GM18867 (cell line): ENCODE measurements at regions not wholly inside any gene's neighbourhood (a gene's known extent, or its start where the extent isn't known, plus 50 kb on each side); places are given as distances from the start of the nearest gene placed in this dataset.
"Not testable (repeated sequence)": the region's sequence is repeated elsewhere in the genome, so short reads cannot be mapped to it uniquely, and the experiment has no call there.

Experiments
- ATAC-seq: cut with Tn5 transposase; IDR thresholded peaks from one replicate; pipeline ENCODE4 v1.9.1; 2021; ENCODE audit warnings: mild to moderate bottlenecking, moderate library complexity; ENCODE audit not compliant: unreplicated experiment

GRCh38 chr3:195999176-195999575 lies 82.7 kb downstream of the TFRC start:
- not testable (repeated sequence) for ATAC-seq

- ATAC-seq, result not testable (repeated sequence)
These were observed 85.6 kb downstream of the TFRC start for GRCh38 chr3:195996314-195996713.

GRCh38 chr3:195994343-195994742 lies 86.0 kb upstream of the TNK2 start:
- ATAC-seq, result not testable (repeated sequence)

- not testable (repeated sequence) for ATAC-seq
These were observed 85.3 kb upstream of the TNK2 start for GRCh38 chr3:195993671-195994070.

GRCh38 chr3:195992956-195993595 lies 84.7 kb upstream of the TNK2 start:
- not testable (repeated sequence) for ATAC-seq

- ATAC-seq, result not testable (repeated sequence)
These were observed 83.6 kb upstream of the TNK2 start for GRCh38 chr3:195991986-195992385.

- not testable (repeated sequence) for ATAC-seq
These were observed 82.9 kb upstream of the TNK2 start for GRCh38 chr3:195991243-195991642.

GRCh38 chr3:195990841-195991174 lies 82.5 kb upstream of the TNK2 start:
- not testable (repeated sequence) for ATAC-seq

- ATAC-seq, result peak; percentile 87
These were observed 81.8 kb upstream of the TNK2 start for GRCh38 chr3:195989921-195990840.

- peak; percentile 58 for ATAC-seq
These were observed 81.0 kb upstream of the TNK2 start for GRCh38 chr3:195989197-195989920.

GRCh38 chr3:195988764-195989163 lies 80.4 kb upstream of the TNK2 start:
- ATAC-seq, result not testable (repeated sequence)

- not testable (repeated sequence) for ATAC-seq
These were observed 78.7 kb upstream of the TNK2 start for GRCh38 chr3:195987001-195987400.

GRCh38 chr3:195986576-195986975 lies 78.2 kb upstream of the TNK2 start:
- not testable (repeated sequence) for ATAC-seq

- ATAC-seq, result not testable (repeated sequence)
These were observed 77.1 kb upstream of the TNK2 start for GRCh38 chr3:195985348-195985920.

GRCh38 chr3:195984392-195985030 lies 76.2 kb upstream of the TNK2 start:
- ATAC-seq, result not testable (repeated sequence)

- not testable (repeated sequence) for ATAC-seq
These were observed 75.5 kb upstream of the TNK2 start for GRCh38 chr3:195983880-195984279.

GRCh38 chr3:195982754-195983153 lies 74.4 kb upstream of the TNK2 start:
- not testable (repeated sequence) for ATAC-seq

- not testable (repeated sequence) for ATAC-seq
These were observed 73.4 kb upstream of the TNK2 start for GRCh38 chr3:195981778-195982177.

- not testable (repeated sequence) for ATAC-seq
These were observed 71.5 kb upstream of the TNK2 start for GRCh38 chr3:195979877-195980276.

GRCh38 chr3:195978585-195978984 lies 70.2 kb upstream of the TNK2 start:
- ATAC-seq, result not testable (repeated sequence)
